ENCODE measurements at regions not wholly inside any gene's neighbourhood (a gene's known extent, or its start where the extent isn't known, plus 50 kb on each side); places are given as distances from the start of the nearest gene placed in this dataset.

DNA sequence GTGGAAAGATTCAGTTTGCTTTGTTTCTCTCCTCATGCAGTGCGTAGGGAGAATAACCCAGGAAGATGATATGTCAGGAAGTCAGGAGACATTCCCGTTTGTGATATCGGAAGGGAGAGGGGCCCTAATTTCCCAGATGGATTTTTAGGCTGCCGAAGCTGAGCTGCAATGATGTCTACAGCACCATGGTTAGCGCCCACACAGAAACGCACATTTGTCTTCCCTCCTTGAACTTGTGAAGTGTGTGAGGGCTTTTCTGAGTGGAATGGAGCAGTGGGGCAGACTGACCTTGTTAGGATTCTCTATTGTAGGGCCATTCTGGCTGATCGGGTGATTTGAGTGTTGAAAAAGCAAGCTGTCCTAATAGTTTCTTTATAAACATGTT is 191.3 kb upstream of the ARG1 start:
- H3K79me2 ChIP-seq (ENCODE audit: control insufficient read depth, low read length): no peaks in the 10 kb centered on the region
- H3K9me3 ChIP-seq (ENCODE audit: control insufficient read depth, insufficient read depth, low read length): no peaks in the 10 kb centered on the region
- no peaks in the 10 kb centered on the region for H3K9me2 ChIP-seq (replicated peaks; ENCODE audit: control insufficient read depth, low read length)
- TF ChIP-seq, protein P1, sequence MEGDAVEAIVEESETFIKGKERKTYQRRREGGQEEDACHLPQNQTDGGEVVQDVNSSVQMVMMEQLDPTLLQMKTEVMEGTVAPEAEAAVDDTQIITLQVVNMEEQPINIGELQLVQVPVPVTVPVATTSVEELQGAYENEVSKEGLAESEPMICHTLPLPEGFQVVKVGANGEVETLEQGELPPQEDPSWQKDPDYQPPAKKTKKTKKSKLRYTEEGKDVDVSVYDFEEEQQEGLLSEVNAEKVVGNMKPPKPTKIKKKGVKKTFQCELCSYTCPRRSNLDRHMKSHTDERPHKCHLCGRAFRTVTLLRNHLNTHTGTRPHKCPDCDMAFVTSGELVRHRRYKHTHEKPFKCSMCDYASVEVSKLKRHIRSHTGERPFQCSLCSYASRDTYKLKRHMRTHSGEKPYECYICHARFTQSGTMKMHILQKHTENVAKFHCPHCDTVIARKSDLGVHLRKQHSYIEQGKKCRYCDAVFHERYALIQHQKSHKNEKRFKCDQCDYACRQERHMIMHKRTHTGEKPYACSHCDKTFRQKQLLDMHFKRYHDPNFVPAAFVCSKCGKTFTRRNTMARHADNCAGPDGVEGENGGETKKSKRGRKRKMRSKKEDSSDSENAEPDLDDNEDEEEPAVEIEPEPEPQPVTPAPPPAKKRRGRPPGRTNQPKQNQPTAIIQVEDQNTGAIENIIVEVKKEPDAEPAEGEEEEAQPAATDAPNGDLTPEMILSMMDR (IDR thresholded peaks at IDR 0.05; ENCODE audit: low read depth, low read length, poor library complexity, severe bottlenecking): no peak
- no peak for TF ChIP-seq EZH2phosphoT487 (IDR thresholded peaks at IDR 0.05; ENCODE audit: borderline replicate concordance, low read length)
- H3K36me3 ChIP-seq (ENCODE audit: control insufficient read depth, low read length): no peaks in the 10 kb centered on the region
- no peaks in the 10 kb centered on the region for H3K27me3 ChIP-seq (ENCODE audit: control insufficient read depth, low read length)
- no peaks in the 10 kb centered on the region for H3K4me1 ChIP-seq (ENCODE audit: control insufficient read depth, low read length)
- no peaks in the 10 kb centered on the region for H3F3A ChIP-seq (ENCODE audit: control insufficient read depth, insufficient read depth)
- no peak overlapping the region for H3K27ac ChIP-seq (ENCODE audit: low read depth, low read length)
- no peak overlapping the region for H3K4me2 ChIP-seq (ENCODE audit: low read length)
- H3K4me3 ChIP-seq (ENCODE audit: low read length): no peak overlapping the region
- no peaks in the 10 kb centered on the region for H4K20me1 ChIP-seq (ENCODE audit: control insufficient read depth, insufficient read depth, low read depth, low read length)

DNA sequence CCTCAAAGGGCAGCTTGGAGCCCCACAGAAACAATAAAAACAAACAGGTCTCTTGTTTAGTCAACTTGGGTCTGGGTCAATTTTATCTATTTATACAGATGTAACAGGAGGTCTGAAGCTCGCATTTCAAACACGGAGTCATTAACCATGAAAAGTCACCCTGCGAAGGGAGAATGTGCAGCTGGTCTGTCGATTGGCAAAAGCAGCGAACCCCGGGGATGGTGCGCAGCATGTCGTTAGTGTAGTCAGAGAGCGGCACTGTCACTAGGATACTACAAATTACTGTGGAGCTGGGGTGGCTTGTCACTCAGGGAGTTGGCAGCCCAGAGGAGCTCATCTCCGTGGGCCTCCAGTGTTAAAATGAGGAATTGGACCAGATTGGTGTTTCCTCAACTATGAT is 190.4 kb upstream of the ARG1 start:
- H3F3A ChIP-seq (ENCODE audit: control insufficient read depth, insufficient read depth): no peaks in the 10 kb centered on the region
- TF ChIP-seq, protein P1 (IDR thresholded peaks at IDR 0.05; ENCODE audit: low read depth, low read length, poor library complexity, severe bottlenecking): no peak
- no peak for TF ChIP-seq EZH2phosphoT487 (IDR thresholded peaks at IDR 0.05; ENCODE audit: borderline replicate concordance, low read length)
- no peaks in the 10 kb centered on the region for H3K9me2 ChIP-seq (replicated peaks; ENCODE audit: control insufficient read depth, low read length)
- no peaks in the 10 kb centered on the region for H3K4me1 ChIP-seq (ENCODE audit: control insufficient read depth, low read length)
- no peak overlapping the region for H3K27ac ChIP-seq (ENCODE audit: low read depth, low read length)
- H3K9me3 ChIP-seq (ENCODE audit: control insufficient read depth, insufficient read depth, low read length): no peaks in the 10 kb centered on the region
- no peak overlapping the region for H3K4me3 ChIP-seq (ENCODE audit: low read length)
- H3K36me3 ChIP-seq (ENCODE audit: control insufficient read depth, low read length): no peaks in the 10 kb centered on the region
- H3K4me2 ChIP-seq (ENCODE audit: low read length): no peak overlapping the region
- no peaks in the 10 kb centered on the region for H4K20me1 ChIP-seq (ENCODE audit: control insufficient read depth, insufficient read depth, low read depth, low read length)
- no peaks in the 10 kb centered on the region for H3K79me2 ChIP-seq (ENCODE audit: control insufficient read depth, low read length)
- H3K27me3 ChIP-seq (ENCODE audit: control insufficient read depth, low read length): no peaks in the 10 kb centered on the region

DNA sequence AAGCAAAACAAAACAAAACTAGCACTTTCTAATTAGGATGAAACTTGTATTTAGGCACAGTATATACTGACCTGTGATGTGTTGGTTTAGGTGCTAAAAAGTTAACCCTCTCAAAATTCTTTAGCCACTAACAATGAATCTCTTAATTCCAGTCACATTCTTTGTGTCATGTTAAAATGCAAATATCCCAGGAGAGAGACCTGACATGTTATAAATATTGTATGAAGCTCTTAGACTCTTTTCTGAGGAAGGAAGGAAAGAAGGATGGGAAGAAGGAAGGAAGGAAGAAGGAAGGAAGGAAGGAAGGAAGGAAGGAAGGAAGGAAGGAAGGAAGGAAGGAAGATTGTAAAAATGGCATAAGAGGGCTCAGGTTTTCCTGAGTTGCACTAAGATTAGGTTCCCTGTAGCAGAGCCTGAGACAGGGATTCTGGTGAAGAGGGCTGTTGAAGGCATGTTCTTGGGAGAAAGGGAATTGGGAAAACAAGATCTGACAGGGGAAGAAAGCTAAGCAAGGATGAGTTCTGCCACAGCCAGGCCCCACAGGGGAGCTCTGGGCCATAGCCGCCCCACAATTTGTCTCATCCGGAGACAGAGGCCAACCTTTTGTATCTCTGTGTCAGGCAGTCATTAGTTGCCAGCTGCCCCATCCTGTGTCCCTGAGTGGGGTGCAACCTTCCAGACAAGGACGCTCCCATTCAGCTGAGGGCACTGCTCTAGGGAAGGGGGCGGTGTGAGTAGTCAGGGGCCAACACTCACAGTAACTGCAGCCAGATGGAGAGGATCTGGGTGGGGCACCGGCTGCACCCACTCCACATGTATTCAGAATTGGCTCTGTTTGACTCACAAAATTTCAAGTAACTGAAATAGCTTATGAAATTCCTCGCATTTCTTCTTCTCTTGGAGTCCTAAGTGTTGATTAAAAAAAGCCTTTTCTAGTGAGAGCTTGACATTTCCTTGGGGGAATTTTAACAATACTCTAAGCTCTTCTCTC is 189.3 kb upstream of the ARG1 start:
- Histone ChIP-seq H3K4me3 (ENCODE audit: low read length) (no peak overlapping the region), H4K20me1 (ENCODE audit: control insufficient read depth, insufficient read depth, low read depth, low read length) (no peaks in the 10 kb centered on the region), H3K4me2 (ENCODE audit: low read length) (no peak overlapping the region), H3K27ac (ENCODE audit: low read depth, low read length) (no peak overlapping the region), H3K4me1 (ENCODE audit: control insufficient read depth, low read length) (no peaks in the 10 kb centered on the region), H3F3A (ENCODE audit: control insufficient read depth, insufficient read depth) (no peaks in the 10 kb centered on the region), H3K9me3 (ENCODE audit: control insufficient read depth, insufficient read depth, low read length) (no peaks in the 10 kb centered on the region), H3K79me2 (ENCODE audit: control insufficient read depth, low read length) (no peaks in the 10 kb centered on the region), H3K9me2 (replicated peaks; ENCODE audit: control insufficient read depth, low read length) (no peaks in the 10 kb centered on the region), H3K27me3 (ENCODE audit: control insufficient read depth, low read length) (no peaks in the 10 kb centered on the region), H3K36me3 (ENCODE audit: control insufficient read depth, low read length) (no peaks in the 10 kb centered on the region)
- TF ChIP-seq EZH2phosphoT487 (IDR thresholded peaks at IDR 0.05; ENCODE audit: borderline replicate concordance, low read length): no peak
- TF ChIP-seq, protein P1 (IDR thresholded peaks at IDR 0.05; ENCODE audit: low read depth, low read length, poor library complexity, severe bottlenecking): no peak

Data from DOHH2 (cell line).